ENCODE measurements at regions not wholly inside any gene's neighbourhood (a gene's known extent, or its start where the extent isn't known, plus 50 kb on each side); places are given as distances from the start of the nearest gene placed in this dataset.
"Not testable (repeated sequence)": the region's sequence is repeated elsewhere in the genome, so short reads cannot be mapped to it uniquely, and the experiment has no call there.

GRCh38 chr21:18553786-18554185 lies 150.2 kb upstream of the TMPRSS15 start:
- DNase-seq: no peak

DNA sequence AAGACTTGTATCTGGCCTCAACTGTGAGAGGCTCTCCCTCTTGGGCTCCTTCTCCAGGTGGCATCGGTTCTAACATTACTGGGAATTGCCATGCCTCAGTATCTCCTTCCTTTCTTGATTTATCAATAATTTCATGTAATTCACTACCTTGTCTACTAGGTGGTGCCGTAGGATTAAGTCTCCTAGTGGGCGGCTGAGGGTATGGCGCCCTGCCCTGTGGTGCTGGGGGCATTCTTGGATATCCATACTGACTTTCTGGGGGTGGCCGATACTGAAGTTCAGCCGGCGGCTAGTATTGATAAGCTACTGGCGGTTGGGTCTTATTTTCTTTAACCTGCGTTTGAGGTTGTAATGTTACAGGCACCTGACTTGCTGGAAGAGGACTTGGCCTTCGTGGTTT lies 164.2 kb upstream of the TMPRSS15 start:
- not testable (repeated sequence) for DNase-seq

- no peak for DNase-seq
These were observed 184.5 kb upstream of the TMPRSS15 start for GRCh38 chr21:18588001-18588662.

DNA sequence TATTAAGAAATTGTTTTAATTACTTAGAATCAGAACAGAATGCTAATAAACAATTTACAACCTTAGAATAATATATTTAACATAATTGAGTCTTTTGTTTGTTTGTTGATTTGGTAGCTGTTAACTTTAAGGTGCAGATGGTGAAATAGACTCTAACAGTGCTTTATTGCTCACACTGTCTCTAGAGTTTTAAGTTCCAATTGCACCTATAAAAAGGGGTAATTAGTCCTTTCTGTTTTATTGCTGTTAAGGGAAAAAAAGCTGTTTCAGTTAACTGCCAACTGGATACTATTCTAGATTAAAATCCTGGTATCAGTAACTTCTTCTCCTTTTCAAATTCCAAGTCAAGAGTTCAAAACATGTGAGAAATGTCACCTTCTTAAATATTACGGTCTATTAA lies 197.6 kb upstream of the TMPRSS15 start:
- no peak for DNase-seq

DNA sequence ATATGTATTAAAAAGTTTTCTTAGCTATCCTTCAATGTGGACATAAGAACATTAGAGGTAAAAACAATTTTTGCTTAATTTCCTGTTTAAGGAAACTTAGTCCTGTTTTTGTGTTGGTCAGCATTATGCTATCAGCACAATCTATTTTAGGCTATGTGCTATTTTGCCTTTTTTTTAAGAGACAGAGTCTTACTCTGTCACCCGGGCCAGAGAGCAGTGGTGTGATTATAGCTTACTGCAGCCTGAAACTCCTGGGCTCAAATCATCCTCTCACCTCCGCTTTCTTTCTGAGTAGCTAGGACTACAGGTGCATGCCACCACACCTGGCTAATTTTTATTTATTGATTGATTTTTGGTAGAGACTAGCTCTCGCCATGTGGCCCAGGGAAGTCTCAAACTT lies 199.1 kb upstream of the TMPRSS15 start:
- DNase-seq: no peak

DNA sequence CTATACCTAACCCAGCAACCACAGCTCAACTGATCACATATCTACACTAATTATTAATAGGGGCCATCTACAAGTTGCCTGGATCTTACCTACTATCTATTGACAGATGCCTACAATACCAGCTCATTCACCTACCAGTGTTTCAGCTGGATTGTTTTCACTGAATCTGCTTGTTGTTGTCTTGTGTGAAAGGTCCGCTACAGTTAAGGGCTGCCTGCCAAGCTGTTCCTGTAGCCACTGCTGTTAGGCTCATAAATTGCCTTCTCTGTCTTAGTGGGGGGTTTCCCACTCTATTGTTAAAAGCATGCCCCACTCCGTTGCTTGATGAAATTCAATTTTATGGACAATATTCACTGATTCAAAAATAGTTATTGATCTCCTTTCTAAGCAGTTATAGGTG lies 199.7 kb upstream of the TMPRSS15 start:
- DNase-seq: no peak

DNA sequence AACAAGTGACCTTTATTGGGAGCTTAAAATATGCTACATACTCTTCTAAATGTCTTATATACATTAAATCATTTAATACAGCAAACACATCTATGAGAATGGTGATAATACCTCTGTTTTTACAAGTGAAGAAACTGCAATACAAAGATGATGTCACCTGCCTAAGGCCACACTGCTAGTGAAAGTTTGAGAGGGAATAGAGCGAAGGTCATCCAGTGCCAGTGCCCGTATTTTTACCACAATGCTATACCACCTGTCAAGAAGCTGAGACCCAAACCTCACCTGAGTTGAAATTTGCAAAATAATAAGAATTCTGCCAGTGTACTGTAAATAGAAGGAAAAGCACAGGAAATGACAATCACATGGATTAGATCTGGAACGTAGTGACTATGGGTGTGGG lies 200.4 kb upstream of the TMPRSS15 start:
- no peak for DNase-seq

DNA sequence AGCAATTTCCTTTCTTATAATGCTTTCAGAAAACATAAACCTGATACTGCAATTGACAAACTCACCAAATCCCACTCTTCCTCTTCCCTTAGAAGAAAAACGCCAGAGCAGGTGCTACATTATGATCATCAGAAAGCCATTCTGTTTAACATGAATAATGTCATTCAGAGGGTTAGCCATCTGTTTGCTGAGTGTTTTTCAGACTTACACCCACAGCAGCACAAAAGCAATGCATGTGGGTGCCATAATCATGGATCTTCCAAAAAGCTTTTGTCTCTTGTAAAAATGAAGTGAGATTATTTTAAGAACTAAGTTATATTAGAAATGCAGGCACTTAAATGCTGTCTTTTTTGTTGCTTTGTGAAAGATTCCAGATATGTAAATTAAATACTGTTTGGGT lies 204.6 kb upstream of the TMPRSS15 start:
- DNase-seq: no peak

- no peak for DNase-seq
These were observed 210.7 kb upstream of the TMPRSS15 start for GRCh38 chr21:18614303-18614702.

- DNase-seq: no peak
These were observed 213.7 kb upstream of the TMPRSS15 start for GRCh38 chr21:18617291-18617690.

GRCh38 chr21:18620436-18620835 lies 216.9 kb upstream of the TMPRSS15 start:
- DNase-seq: no peak

DNA sequence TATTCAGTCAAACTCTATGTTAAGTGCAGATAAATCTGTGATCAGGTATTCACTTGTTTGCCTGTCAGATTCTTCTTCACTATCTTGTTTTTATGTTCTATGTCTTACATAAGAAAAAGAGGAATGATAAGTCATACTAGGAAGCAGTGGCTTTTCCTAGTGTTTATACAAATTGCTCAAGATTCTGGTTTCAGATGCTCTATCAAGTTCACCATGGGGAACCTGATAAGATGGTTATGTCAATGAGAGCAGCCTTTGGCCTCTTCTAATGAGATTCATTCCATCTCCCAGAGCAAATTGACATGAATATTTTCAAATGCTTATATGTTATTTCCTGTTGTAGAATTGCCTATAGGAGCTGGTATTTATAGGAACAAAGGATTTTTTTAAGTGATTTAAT lies 218.8 kb upstream of the TMPRSS15 start:
- no peak for DNase-seq

DNA sequence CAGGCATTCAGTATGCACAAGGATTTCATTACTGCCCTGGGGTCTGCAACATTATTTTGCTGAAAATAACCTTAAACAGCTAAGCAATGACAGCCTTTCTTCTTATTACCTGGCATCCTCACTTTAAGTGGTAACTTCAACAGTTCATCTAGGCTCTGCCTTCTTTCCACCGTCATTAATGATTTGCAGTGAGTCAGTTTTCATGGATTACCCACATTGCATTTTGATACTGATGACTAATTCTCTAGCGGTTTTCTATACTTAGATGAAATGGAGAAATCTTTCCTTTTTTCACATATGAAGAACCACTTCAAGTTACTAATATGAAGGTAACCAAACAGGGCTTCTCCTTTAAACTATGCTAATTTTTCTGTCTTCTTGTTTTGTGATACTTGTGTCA lies 226.9 kb upstream of the TMPRSS15 start:
- DNase-seq: no peak

GRCh38 chr21:18636897-18637296 lies 233.3 kb upstream of the TMPRSS15 start:
- no peak for DNase-seq

- no peak for DNase-seq
These were observed 242.5 kb upstream of the TMPRSS15 start for GRCh38 chr21:18646116-18646515.

- DNase-seq: no peak
These were observed 252.3 kb upstream of the TMPRSS15 start for GRCh38 chr21:18655931-18656330.

DNA sequence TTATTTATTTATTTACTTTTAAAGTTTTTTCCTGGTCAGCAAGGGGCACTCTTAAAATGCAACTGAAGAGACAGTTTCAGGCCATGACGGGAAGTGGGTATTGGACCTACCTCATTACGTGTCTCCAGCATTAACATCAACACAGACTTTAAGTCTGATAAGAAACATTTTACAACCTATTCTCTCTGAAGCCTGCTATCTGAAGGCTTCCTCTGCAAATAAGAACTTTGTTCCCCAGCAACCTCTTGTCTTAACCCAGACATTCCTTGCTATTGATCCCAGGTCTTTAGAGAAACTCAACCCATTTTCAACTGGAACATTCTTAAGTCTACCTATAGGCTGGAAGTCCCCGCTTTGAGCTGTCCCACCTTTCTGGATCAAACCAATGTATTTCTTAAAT lies 258.3 kb upstream of the TMPRSS15 start:
- DNase-seq: no peak

DNA sequence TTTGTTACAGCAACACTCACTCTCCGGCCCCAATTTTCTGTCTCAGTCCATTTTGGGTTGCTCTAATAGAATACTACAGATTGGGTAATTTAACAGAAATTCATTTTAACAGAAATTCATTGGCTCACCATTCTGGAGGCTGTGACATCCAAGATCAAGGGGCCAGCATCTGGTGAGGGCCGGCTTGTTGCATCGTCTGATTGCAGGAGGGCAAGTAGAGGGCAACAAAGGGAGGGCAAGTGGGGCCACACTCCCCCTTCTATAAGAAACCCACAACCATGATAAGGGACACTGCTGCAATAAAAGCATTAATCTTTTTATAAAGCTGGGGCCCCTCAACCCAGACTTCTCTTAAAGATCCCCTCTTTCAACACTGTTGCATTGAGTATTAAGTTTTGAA lies 260.1 kb upstream of the TMPRSS15 start:
- no peak for DNase-seq

DNA sequence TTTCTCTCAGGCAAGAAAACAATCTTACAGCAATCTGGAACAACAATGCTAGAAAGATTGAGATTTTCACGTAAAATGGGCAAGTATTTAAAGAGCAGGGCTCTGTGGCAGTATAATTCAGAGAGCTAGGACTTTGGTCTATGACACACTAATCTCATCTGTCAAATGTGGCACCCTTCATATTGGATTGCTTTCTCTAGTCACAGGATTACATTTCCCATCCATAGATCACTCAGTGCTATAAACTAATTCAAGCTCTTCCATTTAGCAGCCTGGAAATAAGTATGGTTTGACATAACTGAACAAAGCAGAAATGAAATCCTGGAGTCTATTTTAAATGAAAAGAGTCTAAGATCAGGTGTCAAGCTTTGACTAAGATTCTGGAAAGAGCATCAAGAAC lies 263.1 kb upstream of the TMPRSS15 start:
- DNase-seq: no peak

- DNase-seq: no peak
These were observed 270.2 kb upstream of the TMPRSS15 start for GRCh38 chr21:18673789-18674188.

DNA sequence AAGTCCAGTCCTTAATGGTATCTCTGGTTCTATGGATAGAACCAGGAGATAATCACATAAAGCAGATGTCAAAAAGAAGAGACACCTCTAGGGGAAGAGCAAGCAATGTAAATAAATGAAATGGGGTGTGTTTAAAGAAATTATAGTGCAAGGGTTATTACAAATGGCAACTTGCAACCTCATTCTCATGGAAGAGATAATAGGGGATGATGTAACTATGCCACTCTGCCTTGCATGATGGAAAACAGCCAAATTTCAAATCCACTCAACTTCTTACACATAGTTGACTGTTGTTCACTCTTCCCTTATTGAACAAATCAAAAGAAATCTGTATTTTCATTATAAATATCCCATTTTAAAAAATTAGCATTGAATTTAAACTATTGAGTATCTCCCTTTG lies 274.0 kb upstream of the TMPRSS15 start:
- DNase-seq: no peak

DNA sequence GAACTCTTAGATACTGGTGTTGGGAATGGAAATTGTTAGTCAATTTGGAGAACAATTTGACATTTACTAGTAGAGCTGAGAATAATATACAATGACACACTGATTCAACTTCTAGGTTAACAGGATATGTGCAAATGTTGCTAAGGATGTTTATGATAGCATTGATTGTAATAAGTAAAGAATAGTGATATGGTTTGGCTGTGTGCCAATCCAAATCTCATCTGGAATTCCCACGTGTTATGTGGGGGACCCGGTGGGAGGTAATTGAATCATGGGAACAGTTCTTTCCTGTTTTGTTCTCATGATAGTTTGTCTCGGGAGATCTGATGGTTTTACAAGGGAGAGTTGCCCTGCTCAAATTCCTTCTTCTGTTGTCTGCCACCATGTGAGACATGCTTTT lies 302.4 kb upstream of the TMPRSS15 start:
- no peak for DNase-seq

- DNase-seq: no peak
These were observed 308.1 kb upstream of the TMPRSS15 start for GRCh38 chr21:18711662-18712061.

GRCh38 chr21:18715606-18716005 lies 312.0 kb upstream of the TMPRSS15 start:
- no peak for DNase-seq

GRCh38 chr21:18716578-18717138 lies 313.1 kb upstream of the TMPRSS15 start:
- no peak for DNase-seq

Data from AML-193 (cell line).